Pons (tissue), 1 donor: ENCODE measurements at regions not wholly inside any gene's neighbourhood (a gene's known extent, or its start where the extent isn't known, plus 50 kb on each side); places are given as distances from the start of the nearest gene placed in this dataset.
A peak's percentile ranks its signal among the peaks of the same experiment; 100 is the strongest.

Experiments used
- DNase-seq: peaks from one replicate; pipeline ENCODE4 v3.0.0-alpha.2; 2016; ENCODE audit warnings: low spot score

DNA sequence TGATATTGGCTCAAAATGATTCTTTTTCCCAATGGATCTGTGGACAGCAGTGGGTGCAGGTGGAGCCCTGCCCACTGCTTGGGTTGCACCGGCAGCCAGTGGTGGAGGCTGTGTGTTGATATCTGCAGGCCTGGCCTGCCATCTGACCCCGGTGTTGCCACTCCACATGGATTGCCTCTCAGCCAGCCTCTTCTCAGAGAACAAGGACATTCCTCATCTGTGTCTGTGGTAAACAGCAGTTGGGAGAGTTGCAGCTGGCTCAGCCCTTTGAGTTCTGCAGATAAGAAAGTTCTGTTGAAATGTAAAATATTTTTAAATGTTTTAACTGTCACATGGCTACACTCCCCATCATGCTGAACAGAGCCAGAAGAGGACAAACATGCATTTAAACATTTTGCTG is 374.9 kb upstream of the CELF2 start:
- DNase-seq = peak; percentile 7

DNA sequence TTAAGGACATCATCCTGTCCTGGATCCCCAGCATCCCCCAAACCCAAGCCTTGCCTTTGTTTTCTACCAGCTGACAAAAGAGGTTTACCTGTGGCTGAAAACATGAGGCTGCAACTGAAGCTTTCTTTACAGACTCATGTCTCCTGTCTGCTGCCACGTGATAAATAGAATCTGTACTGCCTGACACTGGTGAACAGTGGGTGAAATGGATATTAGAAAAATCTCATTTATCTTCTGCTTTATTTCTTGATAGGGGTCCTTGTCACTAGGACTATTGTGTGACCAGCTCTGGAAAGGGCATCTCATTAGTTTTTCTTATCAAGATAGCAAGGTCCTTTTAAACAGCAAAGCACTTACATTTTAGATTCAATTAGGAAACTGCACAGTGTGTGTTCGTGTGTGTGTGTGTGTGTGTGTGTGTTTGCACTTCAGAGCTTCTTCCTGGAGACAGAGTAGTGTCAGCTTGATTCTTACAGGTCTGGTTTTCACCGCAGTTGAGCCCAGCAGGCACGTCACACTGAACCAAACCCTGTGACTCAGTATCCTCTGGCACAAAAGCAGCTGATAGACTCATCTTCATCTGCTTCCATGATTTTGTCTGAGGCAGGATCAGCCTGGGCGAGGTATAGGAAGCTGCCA is 373.5 kb upstream of the CELF2 start:
- no peak for DNase-seq

DNA sequence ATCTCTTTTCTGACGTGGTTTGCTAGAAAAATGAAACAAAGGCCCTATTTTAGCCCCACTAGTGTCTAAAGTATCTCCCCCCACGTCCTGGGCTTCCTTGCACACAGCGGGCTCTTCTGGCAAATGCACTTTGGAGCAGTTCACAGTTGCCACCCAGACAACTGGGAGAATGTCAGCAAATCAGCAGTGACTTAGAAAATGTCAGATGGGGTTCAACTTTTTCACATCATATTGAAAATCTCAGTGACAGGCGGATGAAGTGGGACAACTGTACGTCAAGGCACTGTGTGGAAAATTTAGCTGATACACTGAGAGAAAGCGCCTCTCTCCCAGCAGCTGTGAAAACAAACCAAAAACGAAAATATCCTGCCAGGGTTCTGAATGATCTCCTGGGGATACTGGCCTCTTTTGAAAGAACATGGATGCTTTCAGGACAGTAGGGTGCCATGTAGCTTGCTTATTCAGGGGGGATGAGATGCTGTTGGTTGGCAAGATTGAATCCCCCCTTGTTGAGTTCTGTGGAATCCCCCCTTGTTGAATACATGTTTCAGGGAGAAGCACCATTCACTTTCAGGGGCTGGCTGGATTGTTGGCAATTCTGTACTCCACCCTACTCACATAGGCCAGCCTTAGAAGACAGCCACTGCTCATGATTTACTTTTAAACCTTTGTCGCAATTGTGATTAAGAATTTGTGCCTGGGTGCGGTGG is 372.8 kb upstream of the CELF2 start:
- peak; percentile 12 for DNase-seq

DNA sequence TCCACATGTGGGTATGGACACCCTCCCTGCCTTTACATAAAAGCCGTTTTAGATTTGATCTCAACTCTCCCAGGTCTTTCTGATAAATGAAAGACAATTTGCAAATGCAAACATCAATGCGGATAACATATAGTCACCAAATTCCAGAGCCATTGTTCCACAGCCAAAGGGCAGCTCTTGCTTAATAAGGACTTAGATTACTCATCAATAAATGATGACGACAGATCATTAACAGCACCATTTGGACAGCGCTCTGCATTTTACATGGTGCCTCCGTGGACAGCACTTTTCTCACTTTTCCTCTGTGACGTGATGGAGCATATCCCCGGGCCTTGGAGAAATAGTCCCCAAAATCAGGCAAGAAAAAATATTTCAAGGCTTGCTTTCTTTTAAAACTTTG is 370.3 kb upstream of the CELF2 start:
- no peak for DNase-seq

DNA sequence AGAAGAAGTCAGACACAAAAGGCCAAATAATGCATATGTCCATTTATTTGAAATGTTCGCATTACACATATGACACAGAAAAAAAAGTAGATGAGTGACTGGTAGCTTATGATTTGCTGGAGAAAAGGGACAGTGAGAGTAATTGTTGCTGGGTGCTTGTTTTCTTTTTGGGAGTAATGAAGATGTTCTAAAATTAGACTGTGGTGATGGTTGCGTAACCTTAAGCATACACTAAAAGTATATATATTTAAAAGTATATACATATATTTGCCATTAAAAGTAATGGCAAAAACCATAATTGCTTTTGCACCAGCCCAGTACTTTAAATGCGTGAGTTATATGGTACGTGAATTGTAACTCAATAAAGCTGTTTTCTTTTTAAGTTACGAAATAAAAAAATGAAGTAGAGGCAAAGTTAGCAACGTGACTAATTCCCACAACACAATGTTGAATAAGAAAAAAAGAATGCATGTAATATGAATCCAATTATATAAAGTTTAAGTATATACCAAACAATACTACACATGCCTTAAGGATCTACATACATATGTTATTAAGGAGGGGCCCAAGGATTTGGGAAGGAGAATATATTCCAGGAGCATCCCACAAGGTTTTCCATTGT is 360.4 kb upstream of the CELF2 start:
- no peak for DNase-seq

DNA sequence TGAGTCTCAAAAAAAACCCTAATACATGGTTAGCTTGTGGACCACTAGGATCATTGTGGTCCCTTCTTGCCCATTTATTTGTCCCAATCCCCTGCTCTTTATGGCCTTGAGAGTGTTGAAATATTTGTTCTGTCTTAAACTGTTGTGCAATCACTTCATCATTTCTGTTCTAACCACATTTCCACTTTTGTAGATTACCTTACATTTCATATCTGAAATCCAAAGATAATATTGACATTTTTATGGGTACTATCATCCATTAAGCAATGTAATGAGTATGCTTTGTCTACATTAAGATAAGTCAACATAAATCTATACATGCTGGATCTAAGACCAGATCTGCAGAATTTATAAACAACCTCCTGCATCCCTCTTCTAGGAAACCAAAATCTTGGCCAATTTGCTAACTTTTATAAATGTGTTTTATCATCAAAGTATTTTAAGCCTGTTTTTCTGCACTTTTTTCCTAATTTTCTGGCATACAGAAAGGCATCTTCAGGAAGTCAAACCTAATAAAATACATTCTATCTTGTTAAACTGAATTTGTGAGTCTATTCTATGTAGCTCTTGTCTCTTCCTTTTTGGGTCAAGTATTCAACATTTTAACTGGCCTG is 359.4 kb upstream of the CELF2 start:
- no peak for DNase-seq

DNA sequence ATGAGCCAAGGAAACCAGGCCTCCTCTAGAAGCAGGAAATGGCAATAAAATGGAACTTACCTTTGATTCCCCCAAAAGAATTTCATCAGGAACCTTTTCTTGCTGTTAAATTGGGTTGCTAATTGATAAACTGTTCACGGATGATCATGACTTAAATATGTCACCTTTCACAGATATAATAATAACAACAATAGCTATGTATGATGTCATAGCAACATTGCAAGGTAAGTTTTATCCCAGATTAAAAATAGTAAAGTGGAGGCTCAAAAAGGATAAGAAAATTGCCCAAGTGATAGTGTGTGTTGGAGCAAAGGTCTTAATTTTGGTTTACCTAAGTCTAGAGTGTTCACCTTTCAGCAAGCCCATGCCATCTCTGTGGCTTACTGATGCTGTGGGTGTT is 357.6 kb upstream of the CELF2 start:
- no peak for DNase-seq

DNA sequence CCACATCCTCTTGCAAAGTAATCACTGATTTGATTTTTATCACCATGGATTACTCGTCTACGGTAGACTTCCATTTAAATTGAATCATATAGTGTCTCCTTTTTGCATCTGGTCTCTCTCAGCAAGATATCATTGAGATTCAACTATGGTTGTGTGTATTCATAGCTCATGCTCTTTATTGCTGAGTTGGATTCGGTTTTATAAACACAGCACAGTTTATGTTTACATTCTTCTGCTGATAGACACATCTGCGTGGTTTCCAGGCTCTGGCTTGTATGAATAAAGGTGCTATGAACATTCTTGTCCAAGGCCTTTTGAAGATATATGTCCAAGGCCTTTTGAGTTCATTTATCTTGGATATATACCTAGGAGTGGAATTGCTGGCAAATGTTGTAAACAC is 356.5 kb upstream of the CELF2 start:
- DNase-seq = no peak

DNA sequence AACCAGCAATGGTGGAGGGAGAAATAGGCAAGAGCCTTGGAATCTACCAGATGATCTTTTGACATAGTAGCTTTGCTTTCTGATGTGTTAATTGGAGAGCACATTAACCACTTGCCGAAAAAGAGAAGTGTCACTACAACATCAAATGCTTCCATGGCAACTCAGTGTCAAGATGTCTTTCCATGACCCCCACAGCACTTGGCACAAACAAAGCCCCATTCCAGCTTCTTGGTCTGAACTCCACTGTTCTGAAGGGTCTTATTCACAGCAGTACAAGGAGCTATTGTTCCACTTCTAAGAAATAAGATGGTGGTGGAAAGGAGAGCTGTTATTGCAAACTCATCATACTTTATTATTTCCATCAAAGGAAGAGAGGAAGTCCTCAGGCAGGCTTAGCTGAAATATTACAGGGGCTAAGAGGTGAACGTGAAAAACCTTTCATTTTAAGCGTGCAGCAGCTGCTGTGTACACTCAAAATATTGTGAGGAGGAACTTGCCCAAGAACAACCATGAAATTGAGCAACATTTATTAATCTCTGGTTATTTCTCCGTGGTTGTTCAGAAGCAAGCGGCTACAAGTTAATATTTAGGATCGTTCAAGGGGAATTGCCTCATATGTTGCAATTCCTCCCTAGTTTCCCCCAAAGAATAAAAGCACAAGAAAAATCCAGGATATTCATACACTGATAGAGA is 354.8 kb upstream of the CELF2 start:
- DNase-seq = peak; percentile 14

DNA sequence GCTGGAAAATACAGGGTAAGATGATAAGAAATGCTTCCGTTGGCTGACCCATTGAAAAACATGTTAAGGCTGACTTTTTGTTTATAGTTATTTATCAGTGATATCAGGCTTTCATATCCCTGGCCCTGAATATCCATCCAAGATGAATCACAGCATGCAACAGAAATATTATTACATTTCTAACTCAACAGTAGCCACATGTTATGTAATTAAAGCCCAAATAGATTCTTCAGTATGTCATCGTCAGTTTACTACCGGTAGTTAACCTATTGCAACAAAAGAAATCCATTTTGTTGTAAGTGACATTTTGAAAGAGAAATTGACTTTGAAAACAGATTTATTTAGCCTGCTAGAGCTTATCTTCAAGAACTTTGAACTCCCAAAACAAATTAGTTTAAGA is 354.1 kb upstream of the CELF2 start:
- no peak for DNase-seq

DNA sequence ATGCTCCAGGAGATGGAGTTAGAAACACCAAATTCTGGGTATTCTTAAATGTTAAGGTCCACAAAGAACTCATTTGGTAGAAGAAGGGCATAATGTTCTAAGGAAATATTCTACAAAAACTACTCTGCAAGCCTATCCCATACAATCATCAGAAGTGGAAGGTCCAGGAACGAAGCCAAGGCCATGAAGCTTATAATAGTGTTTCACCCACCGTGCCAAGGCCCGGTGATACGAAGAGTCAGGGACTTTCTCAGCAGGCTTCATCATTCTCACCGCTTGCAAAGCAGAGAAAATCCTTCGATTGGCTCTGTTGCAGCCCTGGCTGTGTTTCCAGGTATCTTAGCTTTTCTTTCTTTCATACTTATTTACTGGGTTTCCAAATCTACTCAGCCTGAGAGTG is 351.9 kb upstream of the CELF2 start:
- DNase-seq = no peak

DNA sequence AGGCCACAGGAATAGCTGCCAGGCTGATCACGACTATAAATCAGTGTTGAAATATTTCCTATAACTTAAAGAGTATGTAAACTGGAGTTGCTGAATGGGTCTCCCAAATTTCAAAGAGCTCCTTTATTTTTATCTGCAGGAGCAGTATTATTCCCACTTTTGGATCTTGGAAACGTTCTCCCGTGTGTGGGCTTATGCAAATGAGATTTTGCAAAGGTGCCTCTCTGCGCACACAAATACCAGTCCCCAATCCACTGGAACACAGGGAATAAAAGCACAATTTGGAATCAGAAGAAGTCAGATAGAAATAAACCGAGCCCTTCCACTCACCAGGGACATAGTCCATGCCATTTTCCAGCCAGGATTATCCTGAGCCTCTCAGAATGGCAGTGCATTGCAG is 350.2 kb upstream of the CELF2 start:
- no peak for DNase-seq

DNA sequence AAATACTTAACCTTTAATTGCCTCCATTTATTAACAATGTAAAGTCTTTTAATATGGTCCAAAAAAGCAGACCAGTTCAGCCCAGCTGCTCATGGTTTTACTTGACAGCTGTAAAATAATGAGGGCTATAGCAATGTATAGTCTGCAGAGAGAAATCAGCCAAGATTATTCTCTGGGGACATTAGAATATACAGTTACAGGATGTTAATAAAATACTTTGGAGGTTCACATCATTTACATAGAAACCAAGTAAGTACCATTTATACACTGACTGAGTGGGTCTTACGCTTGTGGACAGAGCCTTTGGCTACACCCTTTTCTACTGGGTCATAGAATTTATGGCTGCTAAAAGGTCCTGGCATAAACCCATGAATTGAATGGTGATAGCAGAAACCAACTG is 340.7 kb upstream of the CELF2 start:
- no peak for DNase-seq

DNA sequence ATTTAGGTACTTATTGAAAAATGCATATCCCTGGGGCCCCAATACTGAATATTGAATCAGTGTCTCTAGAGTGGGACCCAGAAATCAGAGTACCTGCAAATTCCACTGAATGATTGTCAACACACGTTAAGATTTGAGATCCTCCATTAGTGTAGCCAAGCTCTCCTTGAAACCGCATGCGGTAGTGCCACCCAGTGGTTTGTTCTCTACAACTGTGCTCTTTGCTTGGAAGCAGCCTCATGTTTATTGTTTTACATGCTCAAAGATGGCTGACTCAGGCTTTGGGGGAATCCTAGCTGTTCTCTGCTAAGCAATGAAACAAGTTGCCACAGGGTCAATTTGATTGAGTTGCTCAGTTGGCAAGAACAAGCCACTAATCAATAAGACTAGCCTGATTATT is 340.2 kb upstream of the CELF2 start:
- peak; percentile 76 for DNase-seq

DNA sequence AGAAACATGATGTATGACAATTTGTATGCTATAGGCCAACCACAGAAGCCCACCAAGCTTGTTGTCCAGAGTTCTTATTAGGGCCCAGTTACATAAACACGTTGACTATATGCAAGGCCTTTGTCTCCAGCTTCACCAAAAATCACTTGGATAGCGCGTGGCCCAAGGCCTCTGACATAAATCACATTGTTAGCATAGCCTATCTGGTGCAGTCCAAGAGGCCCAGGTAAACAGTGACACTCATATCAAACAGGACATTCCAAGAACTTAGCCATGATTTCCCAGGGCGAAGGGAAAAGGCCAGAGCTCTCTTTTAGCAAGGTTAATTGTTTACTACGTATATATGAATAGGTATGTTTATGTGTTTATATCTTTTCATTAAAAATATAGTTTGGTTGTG is 337.2 kb upstream of the CELF2 start:
- DNase-seq = no peak

DNA sequence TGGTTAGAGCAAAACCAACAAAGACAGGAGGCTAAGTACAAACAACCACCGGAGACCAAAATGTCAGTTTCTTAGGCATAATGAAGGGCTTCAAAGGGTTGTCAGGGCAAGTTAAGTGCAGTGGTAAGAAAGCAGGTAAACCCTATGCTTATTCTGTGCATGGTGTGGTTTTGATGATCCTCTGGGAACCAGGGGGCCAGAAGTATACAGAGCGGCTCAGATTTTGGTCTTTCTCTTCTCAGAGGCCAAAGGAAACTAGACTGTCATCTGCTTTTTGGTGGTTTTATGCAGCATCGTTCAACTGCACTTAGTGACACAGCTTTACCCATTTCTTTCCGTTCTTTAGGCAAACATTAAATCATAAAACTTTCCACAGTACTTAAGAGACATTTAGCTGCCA is 332.7 kb upstream of the CELF2 start:
- no peak for DNase-seq

DNA sequence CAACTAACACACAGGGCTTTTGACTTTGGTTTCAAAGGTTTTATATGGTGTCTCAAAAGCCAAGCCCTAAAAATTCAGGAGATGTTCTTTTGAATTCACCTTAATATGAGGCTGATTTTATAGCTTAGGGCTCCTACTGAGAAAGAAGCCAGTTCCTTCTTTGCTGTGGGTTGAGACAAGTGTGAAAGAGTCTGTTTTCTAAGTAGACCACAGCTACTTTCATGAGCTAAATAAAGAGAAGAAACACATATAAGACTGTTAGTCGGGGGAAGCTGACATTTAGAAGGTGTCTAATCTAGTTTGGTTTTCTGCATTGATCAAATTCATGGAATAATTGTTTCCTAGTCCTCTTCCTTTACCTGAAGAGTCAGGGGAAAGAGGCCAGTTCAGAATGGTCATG is 332.1 kb upstream of the CELF2 start:
- no peak for DNase-seq

DNA sequence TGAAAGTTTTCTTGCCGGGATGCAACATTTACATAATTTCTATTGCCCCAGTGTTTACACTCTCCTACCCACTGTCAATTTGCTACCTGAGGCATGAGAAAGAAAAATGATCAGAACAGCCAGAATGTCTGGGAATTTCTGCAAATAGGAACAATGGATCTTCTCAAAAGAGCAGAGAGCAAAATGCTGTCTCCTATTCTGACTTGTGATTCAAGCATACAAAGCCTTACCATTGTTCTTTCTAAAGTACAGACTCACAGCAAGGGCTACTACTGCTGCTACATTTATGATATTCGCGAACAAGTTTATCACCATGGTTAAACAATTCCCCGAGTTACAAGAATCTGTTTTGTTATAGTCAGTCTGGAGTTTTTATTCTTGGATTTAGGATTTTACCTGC is 329.9 kb upstream of the CELF2 start:
- peak; percentile 80 for DNase-seq

DNA sequence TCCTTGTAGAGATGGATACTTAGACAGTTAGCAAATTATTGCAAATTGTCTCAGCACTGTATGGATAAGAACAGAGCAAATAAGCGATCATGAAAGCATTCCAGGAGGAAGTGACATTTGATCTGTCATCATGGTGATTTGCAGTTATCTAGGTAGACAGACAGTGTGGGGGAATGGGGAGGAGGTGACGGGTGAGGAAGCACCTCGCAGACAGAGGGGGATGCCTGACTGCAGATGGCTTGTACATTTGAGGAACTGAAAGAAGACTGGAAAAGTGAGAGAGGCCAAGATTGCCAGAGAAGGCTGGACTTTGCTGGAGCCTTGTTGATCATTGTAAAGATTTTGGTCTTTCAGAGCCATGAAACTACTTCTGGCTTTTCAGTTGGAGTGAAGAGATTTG is 318.2 kb upstream of the CELF2 start:
- peak; percentile 56 for DNase-seq

DNA sequence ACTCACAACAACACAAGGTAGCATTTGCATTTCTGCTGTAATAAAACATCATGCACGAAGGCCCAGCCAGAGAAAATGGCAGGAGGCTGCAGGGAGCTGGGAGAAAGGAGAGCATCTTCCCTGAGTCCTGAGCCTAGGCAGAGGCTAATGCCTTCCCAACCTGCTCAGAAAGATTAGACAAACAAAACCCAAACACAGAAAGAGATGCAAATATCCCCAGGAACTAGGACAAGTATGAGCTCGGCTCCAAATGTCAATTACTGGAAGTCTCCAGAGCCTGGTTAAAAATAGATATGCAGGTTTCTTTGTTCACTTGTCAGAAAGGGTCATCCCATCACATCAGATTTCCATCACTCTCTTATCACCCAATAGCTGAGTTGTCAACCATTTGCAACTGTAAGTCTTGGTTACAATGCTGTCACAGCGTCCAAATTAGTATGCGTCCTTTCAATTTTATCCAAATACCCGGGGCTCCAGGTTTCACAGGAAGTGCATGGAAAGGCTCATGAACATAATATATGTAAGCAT is 316.5 kb upstream of the CELF2 start:
- DNase-seq = no peak

DNA sequence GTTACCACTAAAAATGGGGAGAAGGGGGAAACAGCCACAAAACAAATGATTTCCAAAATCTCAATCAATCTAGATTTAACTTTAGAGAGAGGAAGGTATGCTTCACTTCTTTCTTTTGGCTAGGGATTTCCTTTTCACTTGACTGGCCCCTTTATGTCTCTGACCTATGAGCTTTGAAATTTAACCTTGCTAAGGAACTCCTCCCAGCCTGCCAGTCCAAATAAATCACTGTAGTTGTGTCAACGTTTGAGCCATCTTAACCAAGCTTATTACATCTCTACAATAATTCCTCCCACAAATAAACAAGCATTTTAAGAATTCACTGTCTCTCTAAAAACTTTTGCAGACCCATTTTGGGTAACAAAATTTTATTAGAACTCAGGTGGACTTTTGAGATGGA is 315.5 kb upstream of the CELF2 start:
- no peak for DNase-seq

DNA sequence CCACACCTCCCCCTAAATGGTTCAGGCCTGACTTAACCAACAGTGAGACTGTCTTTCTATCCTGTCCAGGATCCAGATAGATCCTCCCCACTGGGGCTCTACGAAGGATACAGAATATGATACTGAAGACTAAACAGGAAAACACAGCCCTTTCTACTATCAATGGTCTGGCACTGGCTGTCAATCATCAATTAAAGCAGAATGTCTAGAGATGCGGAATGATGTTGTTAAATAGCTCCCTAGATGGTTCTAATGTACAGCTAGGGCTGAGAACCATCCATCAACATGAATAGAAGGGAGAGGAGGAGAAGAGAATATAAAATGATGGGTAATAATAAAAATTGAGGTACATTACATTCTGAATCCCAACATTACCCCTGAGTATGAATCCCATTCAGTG is 314.3 kb upstream of the CELF2 start:
- no peak for DNase-seq
